ENCODE measurements at regions not wholly inside any gene's neighbourhood (a gene's known extent, or its start where the extent isn't known, plus 50 kb on each side); places are given as distances from the start of the nearest gene placed in this dataset.

DNA sequence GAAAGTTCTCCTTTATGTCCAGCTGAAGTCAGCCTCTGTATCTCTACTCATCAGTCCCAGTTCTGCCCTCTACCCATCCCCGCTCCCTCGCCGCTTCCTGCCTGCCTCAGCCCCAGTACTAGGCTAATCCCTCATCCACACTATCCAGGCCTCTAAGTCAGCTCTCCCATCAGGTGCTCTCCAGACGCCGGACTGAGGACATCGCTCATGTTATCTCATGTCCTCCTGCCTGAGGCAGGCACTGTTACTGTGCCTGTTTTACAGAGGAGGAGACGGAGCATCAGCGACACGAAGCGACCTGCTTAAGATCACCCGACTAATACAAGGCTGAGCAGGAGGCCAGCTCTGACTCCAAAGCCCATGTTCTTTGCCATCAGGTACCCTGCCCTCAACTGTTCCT lies 57.3 kb upstream of the RUNX3 start:
- 87% methylated on average over 9 of the region's 11 CpGs; no CpG with 5 or more reads in 1 of the 2 experiments for WGBS, 2 experiments (ENCODE audit: extremely low coverage in 2 of 2, insufficient read length in 1 of 2)
- Histone ChIP-seq H3K9me1 (ENCODE audit: insufficient read depth, low read length) (0 out of 2 replicates have a peak, but pooled peaks cover 4% of the 10 kb centered on the region), H2BK5ac (ENCODE audit: low read depth, low read length, poor library complexity, severe bottlenecking) (no peak overlapping the region), H4K8ac (ENCODE audit: low read depth in 2 of 2, low read length in 2 of 2) (no peak overlapping the region), H3K4me2 (ENCODE audit: low read depth, low read length) (no peak overlapping the region), H2AFZ (replicated peaks; ENCODE audit: low read length, poor library complexity) (no peak overlapping the region), H3K23ac (ENCODE audit: low read depth, low read length) (no peak overlapping the region), H3K27ac (ENCODE audit: insufficient read depth, low read length) (no peak overlapping the region), H3K9ac (ENCODE audit: low read depth, low read length) (no peak overlapping the region), H3K9me3 (ENCODE audit: control insufficient read depth, insufficient read depth, low read length) (peaks cover 6% of the 10 kb centered on the region), H2AK9ac (replicated peaks; ENCODE audit: low read depth, low read length, poor library complexity) (no peak overlapping the region), H2BK120ac (ENCODE audit: low read depth, low read length) (no peak overlapping the region), H3K4me3 (ENCODE audit: insufficient read depth, low read depth, low read length) (no peak overlapping the region), H4K91ac (ENCODE audit: insufficient read depth, low read depth, low read length) (no peak overlapping the region), H3K14ac (replicated peaks; ENCODE audit: low read depth, low read length) (no peak overlapping the region), H2AK5ac (ENCODE audit: low read depth, low read length) (no peak overlapping the region), H2BK20ac (ENCODE audit: low read depth, low read length) (no peak overlapping the region), H3K36me3 (ENCODE audit: control insufficient read depth, insufficient read depth, low read length) (no peaks in the 10 kb centered on the region), H3K18ac (ENCODE audit: low read depth, low read length) (no peak overlapping the region), H3K4me1 (ENCODE audit: control insufficient read depth, insufficient read depth, low read length) (no peaks in the 10 kb centered on the region), H3K56ac (ENCODE audit: extremely low read depth, insufficient read depth, low read length) (no peak overlapping the region), H3K27me3 (ENCODE audit: control insufficient read depth, insufficient read depth, low read length) (peaks cover 64% of the 10 kb centered on the region), H4K5ac (ENCODE audit: low read depth, low read length) (no peak overlapping the region), H3K79me1 (ENCODE audit: low read depth in 1 of 2, low read length in 2 of 2) (no peaks in the 10 kb centered on the region), H3K4ac (ENCODE audit: low read depth, low read length) (no peak overlapping the region), H4K20me1 (ENCODE audit: insufficient read depth, low read length) (no peaks in the 10 kb centered on the region), H2BK15ac (ENCODE audit: low read depth, low read length) (no peak overlapping the region)
- dilution Hi-C loops (cut with HindIII; ENCODE audit: low sequenced_read_pairs, unreplicated experiment): no loop called here
- no peak for DNase-seq
- in situ Hi-C loops (cut with MboI; ENCODE audit: low sequenced_read_pairs): no loop called here
- ChIA-PET CTCF (no interaction called here), POLR2A (ENCODE audit: unreplicated experiment) (no interaction called here)
- ATAC-seq (ENCODE audit: low read depth): no peak
- intact Hi-C loops (cut with micrococcal nuclease): no loop called here
- no TSS peak for BruUV-seq (replicated peaks)
- TF ChIP-seq MAZ (IDR thresholded peaks at IDR 0.05; ENCODE audit: borderline replicate concordance, low read depth, low read length): no peak
- TF ChIP-seq MAFK (IDR thresholded peaks at IDR 0.05; ENCODE audit: low read depth, low read length): no peak
- no peak for TF ChIP-seq SMC3 (IDR thresholded peaks at IDR 0.05; ENCODE audit: low read depth, low read length)
- no peak for TF ChIP-seq RCOR1 (IDR thresholded peaks at IDR 0.05; ENCODE audit: insufficient replicate concordance, low read length)
- TF ChIP-seq, protein P1, sequence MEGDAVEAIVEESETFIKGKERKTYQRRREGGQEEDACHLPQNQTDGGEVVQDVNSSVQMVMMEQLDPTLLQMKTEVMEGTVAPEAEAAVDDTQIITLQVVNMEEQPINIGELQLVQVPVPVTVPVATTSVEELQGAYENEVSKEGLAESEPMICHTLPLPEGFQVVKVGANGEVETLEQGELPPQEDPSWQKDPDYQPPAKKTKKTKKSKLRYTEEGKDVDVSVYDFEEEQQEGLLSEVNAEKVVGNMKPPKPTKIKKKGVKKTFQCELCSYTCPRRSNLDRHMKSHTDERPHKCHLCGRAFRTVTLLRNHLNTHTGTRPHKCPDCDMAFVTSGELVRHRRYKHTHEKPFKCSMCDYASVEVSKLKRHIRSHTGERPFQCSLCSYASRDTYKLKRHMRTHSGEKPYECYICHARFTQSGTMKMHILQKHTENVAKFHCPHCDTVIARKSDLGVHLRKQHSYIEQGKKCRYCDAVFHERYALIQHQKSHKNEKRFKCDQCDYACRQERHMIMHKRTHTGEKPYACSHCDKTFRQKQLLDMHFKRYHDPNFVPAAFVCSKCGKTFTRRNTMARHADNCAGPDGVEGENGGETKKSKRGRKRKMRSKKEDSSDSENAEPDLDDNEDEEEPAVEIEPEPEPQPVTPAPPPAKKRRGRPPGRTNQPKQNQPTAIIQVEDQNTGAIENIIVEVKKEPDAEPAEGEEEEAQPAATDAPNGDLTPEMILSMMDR (conservative IDR thresholded peaks at IDR 0.05; ENCODE audit: low read depth, low read length): no peak
- no peak for TF ChIP-seq POLR2A (IDR thresholded peaks at IDR 0.05; ENCODE audit: low read depth, low read length)
- TF ChIP-seq, protein P2, sequence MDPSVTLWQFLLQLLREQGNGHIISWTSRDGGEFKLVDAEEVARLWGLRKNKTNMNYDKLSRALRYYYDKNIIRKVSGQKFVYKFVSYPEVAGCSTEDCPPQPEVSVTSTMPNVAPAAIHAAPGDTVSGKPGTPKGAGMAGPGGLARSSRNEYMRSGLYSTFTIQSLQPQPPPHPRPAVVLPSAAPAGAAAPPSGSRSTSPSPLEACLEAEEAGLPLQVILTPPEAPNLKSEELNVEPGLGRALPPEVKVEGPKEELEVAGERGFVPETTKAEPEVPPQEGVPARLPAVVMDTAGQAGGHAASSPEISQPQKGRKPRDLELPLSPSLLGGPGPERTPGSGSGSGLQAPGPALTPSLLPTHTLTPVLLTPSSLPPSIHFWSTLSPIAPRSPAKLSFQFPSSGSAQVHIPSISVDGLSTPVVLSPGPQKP (IDR thresholded peaks at IDR 0.05; ENCODE audit: borderline replicate concordance, low read depth, low read length): no peak
- TF ChIP-seq FOS (IDR thresholded peaks at IDR 0.05; ENCODE audit: low read depth, low read length): no peak
- no peak for TF ChIP-seq RFX5 (IDR thresholded peaks at IDR 0.05; ENCODE audit: low read depth, low read length)
- TF ChIP-seq RAD21 (IDR thresholded peaks at IDR 0.05; ENCODE audit: low read length): no peak
- no peak for TF ChIP-seq CHD1 (IDR thresholded peaks at IDR 0.05; ENCODE audit: low read depth, low read length)
- TF ChIP-seq CEBPB (IDR thresholded peaks at IDR 0.05; ENCODE audit: low read depth, low read length): no peak
- no peak for TF ChIP-seq NFE2L2 (IDR thresholded peaks at IDR 0.05; ENCODE audit: low read depth, low read length)
- TF ChIP-seq MXI1 (IDR thresholded peaks at IDR 0.05; ENCODE audit: borderline replicate concordance, low read depth, low read length): no peak
- TF ChIP-seq, protein P3, sequence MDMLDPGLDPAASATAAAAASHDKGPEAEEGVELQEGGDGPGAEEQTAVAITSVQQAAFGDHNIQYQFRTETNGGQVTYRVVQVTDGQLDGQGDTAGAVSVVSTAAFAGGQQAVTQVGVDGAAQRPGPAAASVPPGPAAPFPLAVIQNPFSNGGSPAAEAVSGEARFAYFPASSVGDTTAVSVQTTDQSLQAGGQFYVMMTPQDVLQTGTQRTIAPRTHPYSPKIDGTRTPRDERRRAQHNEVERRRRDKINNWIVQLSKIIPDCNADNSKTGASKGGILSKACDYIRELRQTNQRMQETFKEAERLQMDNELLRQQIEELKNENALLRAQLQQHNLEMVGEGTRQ (IDR thresholded peaks at IDR 0.05; ENCODE audit: low read depth, low read length): no peak
- no peak for TF ChIP-seq BHLHE40 (IDR thresholded peaks at IDR 0.05; ENCODE audit: low read depth, low read length)

Measured in IMR-90 (cell line).